SK-N-SH (cell line): ENCODE measurements at regions not wholly inside any gene's neighbourhood (a gene's known extent, or its start where the extent isn't known, plus 50 kb on each side); places are given as distances from the start of the nearest gene placed in this dataset.

ENCODE experiments used
- CTCF ChIA-PET: fragments of 300-600, 350-600 bp; formaldehyde crosslinking; extraction: SDS; loops from one replicate; lab custom pipeline; 2021; lab: Yijun Ruan, JAX
- POLR2A ChIA-PET: fragments of 350-600 bp; sonication (Branson Sonifier 250); formaldehyde crosslinking; extraction: SDS; loops from one replicate; lab custom pipeline; 2020; ENCODE audit warnings: antibody characterized with exemption, inconsistent platforms; lab: Yijun Ruan, JAX
- DNase-seq: peaks from one replicate; pipeline ENCODE4 v3.0.0; 2012
- H2AFZ ChIP-seq: fragments of 200-600 bp; sonication (generic); 2 replicates; pipeline ENCODE4 v1.8.1; 2016; ENCODE audit warnings: antibody characterized with exemption, mild to moderate bottlenecking, low read depth
- H3F3A ChIP-seq: fragments of 200-600 bp; sonication (generic); replicated peaks from 2 replicates; pipeline ENCODE3; 2016; ENCODE audit warnings: antibody characterized with exemption, mild to moderate bottlenecking; ENCODE audit not compliant: insufficient read depth
- H3K27ac ChIP-seq, 2 experiments: fragments of 200-500 bp in 1 of 2; fragments of 200-600 bp in 1 of 2; sonication (Bioruptor generic) in 1 of 2; sonication (generic), shearing (Covaris generic) in 1 of 2; 2 replicates each; pipeline versions ENCODE4 v1.5.1 to v1.6.1; 2014 to 2016; ENCODE audit warnings: low read depth in 2 of 2, inconsistent platforms in 1 of 2, low read length in 1 of 2, mild to moderate bottlenecking in 1 of 2, mixed read lengths in 1 of 2
- H3K27me3 ChIP-seq: fragments of 200-600 bp; sonication (generic), shearing (Covaris generic); 2 replicates; pipeline ENCODE4 v1.6.1; 2016; ENCODE audit warnings: mixed run types; ENCODE audit not compliant: insufficient read depth
- H3K36me3 ChIP-seq, 2 experiments: fragments of 200-500 bp in 1 of 2; fragments of 200-600 bp in 1 of 2; sonication (Bioruptor generic) in 1 of 2; sonication (generic) in 1 of 2; replicated peaks in 1 of 2; 2 replicates each; pipeline versions ENCODE3 to v1.5.1; 2014 to 2016; ENCODE audit warnings: low read length in 1 of 2, mild to moderate bottlenecking in 1 of 2; ENCODE audit not compliant: insufficient read depth in 2 of 2, control insufficient read depth in 1 of 2
- H3K4me1 ChIP-seq, 2 experiments: fragments of 200-500 bp in 1 of 2; fragments of 200-600 bp in 1 of 2; sonication (Bioruptor generic) in 1 of 2; sonication (generic), shearing (Covaris generic) in 1 of 2; 2 replicates each; pipeline versions ENCODE4 v1.5.1 to v1.6.1; 2014 to 2016; ENCODE audit warnings: low read depth in 1 of 2, low read length in 1 of 2, mixed run types in 1 of 2; ENCODE audit not compliant: insufficient read depth in 2 of 2, control insufficient read depth in 1 of 2
- H3K4me2 ChIP-seq: fragments of 200-600 bp; sonication (generic), shearing (Covaris generic); 2 replicates; pipeline ENCODE4 v1.6.1; 2017; ENCODE audit warnings: mixed run types
- H3K4me3 ChIP-seq, 2 experiments: fragments of 200-500 bp in 1 of 2; fragments of 200-600 bp in 1 of 2; sonication (Bioruptor generic) in 1 of 2; sonication (generic), shearing (Covaris generic) in 1 of 2; 2 replicates each; pipeline versions ENCODE4 v1.5.1 to v1.8.1; 2014 to 2016; ENCODE audit warnings: low read depth in 2 of 2, inconsistent platforms in 1 of 2, low read length in 1 of 2, mild to moderate bottlenecking in 1 of 2, mixed read lengths in 1 of 2, moderate library complexity in 1 of 2
- H3K79me2 ChIP-seq: fragments of 200-600 bp; sonication (generic); 2 replicates; pipeline ENCODE4 v1.8.1; 2017; ENCODE audit warnings: mild to moderate bottlenecking; ENCODE audit not compliant: insufficient read depth
- H3K9ac ChIP-seq: fragments of 200-600 bp; sonication (generic); 2 replicates; pipeline ENCODE4 v1.6.1; 2017; ENCODE audit warnings: mixed run types
- H3K9me2 ChIP-seq: fragments of 200-600 bp; sonication (generic); 2 replicates; pipeline ENCODE4 v1.6.1; 2017; ENCODE audit warnings: mixed run types
- H3K9me3 ChIP-seq: fragments of 200-600 bp; sonication (generic); 2 replicates; pipeline ENCODE4 v1.6.1; 2017; ENCODE audit warnings: mixed run types, mild to moderate bottlenecking, moderate library complexity
- H4K20me1 ChIP-seq: fragments of 200-600 bp; sonication (generic); 2 replicates; pipeline ENCODE4 v1.6.1; 2017; ENCODE audit warnings: mild to moderate bottlenecking, mixed run types; ENCODE audit not compliant: insufficient read depth
- CHD2 ChIP-seq: fragments of 150-350 bp; IDR thresholded peaks from 2 replicates; pipeline ENCODE4 v1.6.1; 2018; ENCODE audit warnings: low read length; ENCODE audit not compliant: partially characterized antibody
- FOXM1 ChIP-seq: IDR thresholded peaks from 2 replicates; pipeline ENCODE4 v1.4.0; 2012; ENCODE audit warnings: low read depth, mild to moderate bottlenecking
- GATA2 ChIP-seq: sonication (generic); formaldehyde crosslinking; IDR thresholded peaks from 2 replicates; pipeline ENCODE4 v1.5.0; 2020; ENCODE audit warnings: mild to moderate bottlenecking, missing genetic modification reagents
- IRF3 ChIP-seq: fragments of 150-350 bp; IDR thresholded peaks from 2 replicates; pipeline ENCODE4 v1.6.1; 2016; ENCODE audit warnings: mild to moderate bottlenecking, low read depth, low read length
- MAX ChIP-seq: IDR thresholded peaks from 2 replicates; pipeline ENCODE4 v1.4.0; 2012; ENCODE audit warnings: low read depth
- RCOR1 ChIP-seq: fragments of 150-350 bp; IDR thresholded peaks from 2 replicates; pipeline ENCODE4 v1.6.1; 2017; ENCODE audit warnings: antibody characterized with exemption, low read length
- REST ChIP-seq: IDR thresholded peaks from 2 replicates; pipeline ENCODE4 v1.6.1; 2012; ENCODE audit warnings: mild to moderate bottlenecking, low read depth, low read length, moderate library complexity
- RFX5 ChIP-seq: IDR thresholded peaks from 2 replicates; pipeline ENCODE4 v1.6.1; 2012; ENCODE audit warnings: mild to moderate bottlenecking, improper control_type of control experiment, low read length
- RXRA ChIP-seq: IDR thresholded peaks from 2 replicates; pipeline ENCODE4 v1.4.0; 2012; ENCODE audit warnings: low read depth, mild to moderate bottlenecking, borderline replicate concordance
- TAF1 ChIP-seq: IDR thresholded peaks from 2 replicates; pipeline ENCODE4 v1.6.1; 2012; ENCODE audit warnings: low read depth, mild to moderate bottlenecking, low read length, moderate library complexity, borderline replicate concordance
- WGBS: methylation state at CpG from one replicate; pipeline ENCODE4 v1.1.6; 2017; ENCODE audit warnings: low lambda C conversion rate; 5-methylcytosine and 5-hydroxymethylcytosine counted together

GRCh38 chr22:26985206-26985605, 327.8 kb downstream of the MIAT start (continued):
- TF ChIP-seq REST (no peak), TAF1 (no peak), RFX5 (no peak), MAX (no peak), CHD2 (no peak)

GRCh38 chr22:26985931-26986782, 328.8 kb downstream of the MIAT start:
- no peaks in the 10 kb centered on the region for H3F3A ChIP-seq
- H3K9me2 ChIP-seq = no peaks in the 10 kb centered on the region
- no peak for TF ChIP-seq RCOR1
- TF ChIP-seq RXRA = no peak
- TF ChIP-seq IRF3 = no peak
- TF ChIP-seq FOXM1 = no peak
- no peak for TF ChIP-seq GATA2 (CRISPR knock-in tag)
- no peaks in the 10 kb centered on the region for H3K27me3 ChIP-seq
- no peaks in the 10 kb centered on the region for H3K79me2 ChIP-seq
- no peak overlapping the region for H2AFZ ChIP-seq
- WGBS = 31% methylated on average over 11 of the region's 11 CpGs
- POLR2A ChIA-PET = no interaction called here
- H3K27ac ChIP-seq = peak overlapping the region in 1 of 2 experiments; percentile 30; a peak in 1 of 4 replicates
- no peak overlapping the region for H3K9ac ChIP-seq
- H3K4me2 ChIP-seq = no peak overlapping the region
- CTCF ChIA-PET = interaction anchor here (0.7 to 1.2 kb wide), 3 partner anchors 9 to 307 kb away, joined by 3 read pairs; no protein-coding TSS in a partner anchor
- H3K4me3 ChIP-seq = no peak overlapping the region
- H3K9me3 ChIP-seq = no peaks in the 10 kb centered on the region
- no peaks in the 10 kb centered on the region for H4K20me1 ChIP-seq
- H3K36me3 ChIP-seq = no peaks in the 10 kb centered on the region
- peak; percentile 48 for DNase-seq
- peaks cover 0 to 14% of the 10 kb centered on the region in 2 experiments; a peak in 1 of 4 replicates for H3K4me1 ChIP-seq
